ENCODE measurements at regions not wholly inside any gene's neighbourhood (a gene's known extent, or its start where the extent isn't known, plus 50 kb on each side); places are given as distances from the start of the nearest gene placed in this dataset.

DNA sequence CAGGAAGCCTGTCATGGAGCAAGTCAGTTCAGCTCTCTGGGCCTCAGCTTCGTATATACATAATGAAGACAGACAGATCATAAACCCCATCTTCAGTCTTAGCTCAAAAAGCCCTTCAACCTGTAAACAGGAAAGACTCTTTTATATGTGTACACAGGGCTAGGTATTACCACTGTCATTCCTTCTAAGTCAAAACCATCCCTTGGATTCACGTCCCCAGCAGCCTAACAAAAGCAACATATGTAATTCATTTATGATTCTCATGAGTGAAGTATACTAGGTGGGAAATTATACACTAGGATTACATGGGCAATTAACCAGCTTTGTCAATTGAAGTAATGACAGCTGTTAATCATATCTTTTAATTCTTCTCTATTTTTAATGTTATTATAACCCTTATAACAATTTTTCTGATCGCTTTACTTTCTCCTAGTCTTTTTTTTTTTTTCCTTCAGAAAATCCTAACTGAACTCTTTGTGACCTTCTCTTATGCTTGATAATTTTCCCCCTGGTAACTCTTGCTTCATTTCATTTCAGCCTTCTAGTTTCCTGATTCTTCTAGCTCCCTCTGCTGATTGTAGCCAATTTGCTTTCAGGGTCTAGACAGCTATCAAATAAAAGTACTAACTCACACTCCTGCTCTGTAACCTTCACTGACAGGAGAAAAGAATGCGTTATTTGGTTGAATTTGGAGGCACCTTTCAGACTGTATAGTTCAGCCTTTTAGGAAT lies 99.7 kb downstream of the RBM43 start:
- no peak for TF ChIP-seq CTCF (IDR thresholded peaks at IDR 0.05)
- no peak for TF ChIP-seq POLR2A (IDR thresholded peaks at IDR 0.05)
